Activated naive CD8-positive, alpha-beta T cell treated with anti-CD3 and anti-CD28 coated beads, Interleukin-2, amount 50 U/mL, for 24 hours (primary cell): ENCODE measurements at regions not wholly inside any gene's neighbourhood (a gene's known extent, or its start where the extent isn't known, plus 50 kb on each side); places are given as distances from the start of the nearest gene placed in this dataset.
A peak's percentile ranks its signal among the peaks of the same experiment; 100 is the strongest.
"Not testable (repeated sequence)": the region's sequence is repeated elsewhere in the genome, so short reads cannot be mapped to it uniquely, and the experiment has no call there.

Experiments
- ATAC-seq: fragments of 150-1000 bp; cut with Tn5 transposase; one replicate; pipeline ENCODE4 v1.10.0; 2021
- DNase-seq: peaks from one replicate; pipeline ENCODE4 v3.0.0; 2021
- H3K27ac Mint-ChIP-seq: one replicate; pipeline ENCODE4 v1.8.0; 2021; ENCODE audit warnings: mild to moderate bottlenecking, mixed read lengths
- H3K27me3 Mint-ChIP-seq: one replicate; pipeline ENCODE4 v1.8.0; 2021; ENCODE audit warnings: mixed read lengths
- H3K36me3 Mint-ChIP-seq: one replicate; pipeline ENCODE4 v1.8.0; 2021; ENCODE audit warnings: low read depth, mixed read lengths
- H3K4me1 Mint-ChIP-seq: one replicate; pipeline ENCODE4 v1.8.0; 2021; ENCODE audit warnings: mixed read lengths
- H3K4me3 Mint-ChIP-seq: one replicate; pipeline ENCODE4 v1.8.0; 2021; ENCODE audit warnings: mild to moderate bottlenecking, moderate library complexity, mixed read lengths
- H3K9me3 Mint-ChIP-seq: one replicate; pipeline ENCODE4 v1.8.0; 2021; ENCODE audit warnings: mixed read lengths

GRCh38 chr1:761791-762190 is 75.3 kb upstream of the OR4F16 start:
- H3K27ac Mint-ChIP-seq, H3K4me1 Mint-ChIP-seq, H3K36me3 Mint-ChIP-seq, ATAC-seq, H3K9me3 Mint-ChIP-seq, H3K27me3 Mint-ChIP-seq, H3K4me3 Mint-ChIP-seq, DNase-seq: not testable (repeated sequence)

- H3K4me1 Mint-ChIP-seq, H3K27me3 Mint-ChIP-seq, H3K36me3 Mint-ChIP-seq, H3K4me3 Mint-ChIP-seq, H3K27ac Mint-ChIP-seq, DNase-seq, H3K9me3 Mint-ChIP-seq, ATAC-seq: not testable (repeated sequence)
These were observed 85.0 kb upstream of the OR4F16 start for GRCh38 chr1:771449-771848.

- H3K4me1 Mint-ChIP-seq, ATAC-seq, H3K27me3 Mint-ChIP-seq, H3K9me3 Mint-ChIP-seq, DNase-seq, H3K27ac Mint-ChIP-seq, H3K36me3 Mint-ChIP-seq: not testable (repeated sequence)
- peak overlapping the region; percentile 96 for H3K4me3 Mint-ChIP-seq
These were observed 91.2 kb upstream of the OR4F16 start for GRCh38 chr1:777480-778180.

GRCh38 chr1:778451-779278 is 92.2 kb upstream of the OR4F16 start:
- H3K36me3 Mint-ChIP-seq, H3K4me1 Mint-ChIP-seq, H3K27me3 Mint-ChIP-seq, H3K9me3 Mint-ChIP-seq: not testable (repeated sequence)
- peak; percentile 97 for DNase-seq
- H3K4me3 Mint-ChIP-seq: peak overlapping the region; percentile 96
- ATAC-seq: peak; percentile 99
- H3K27ac Mint-ChIP-seq: peak overlapping the region; percentile 98

- H3K9me3 Mint-ChIP-seq, H3K4me1 Mint-ChIP-seq, ATAC-seq, DNase-seq, H3K27me3 Mint-ChIP-seq: not testable (repeated sequence)
- peak overlapping the region; percentile 98 for H3K27ac Mint-ChIP-seq
- H3K36me3 Mint-ChIP-seq: peaks cover 10% of the 10 kb centered on the region
- H3K4me3 Mint-ChIP-seq: peak overlapping the region; percentile 96
These were observed 93.2 kb upstream of the OR4F16 start for GRCh38 chr1:779621-780020.

GRCh38 chr1:788835-789234 is 102.4 kb upstream of the OR4F16 start:
- DNase-seq (no peak), ATAC-seq (no peak)
- H3K36me3 Mint-ChIP-seq: peaks cover 8% of the 10 kb centered on the region
- no peaks in the 10 kb centered on the region for H3K4me1 Mint-ChIP-seq
- no peaks in the 10 kb centered on the region for H3K9me3 Mint-ChIP-seq
- no peak overlapping the region for H3K27ac Mint-ChIP-seq
- no peak overlapping the region for H3K4me3 Mint-ChIP-seq
- no peaks in the 10 kb centered on the region for H3K27me3 Mint-ChIP-seq

- not testable (repeated sequence) for H3K4me1 Mint-ChIP-seq, H3K9me3 Mint-ChIP-seq, ATAC-seq
These were observed 103.2 kb upstream of the OR4F16 start for GRCh38 chr1:789606-790005.

GRCh38 chr1:790388-790930 is 104.0 kb upstream of the OR4F16 start:
- H3K4me1 Mint-ChIP-seq, H3K27ac Mint-ChIP-seq, H3K27me3 Mint-ChIP-seq, H3K4me3 Mint-ChIP-seq, H3K9me3 Mint-ChIP-seq, H3K36me3 Mint-ChIP-seq, DNase-seq, ATAC-seq: not testable (repeated sequence)

More at GRCh38 chr1:789606-790005, 103.2 kb upstream of the OR4F16 start:
- not testable (repeated sequence) for H3K36me3 Mint-ChIP-seq, DNase-seq, H3K27me3 Mint-ChIP-seq, H3K27ac Mint-ChIP-seq, H3K4me3 Mint-ChIP-seq

GRCh38 chr1:794310-794709 is 107.9 kb upstream of the OR4F16 start:
- ATAC-seq, DNase-seq, H3K4me3 Mint-ChIP-seq, H3K27ac Mint-ChIP-seq, H3K27me3 Mint-ChIP-seq, H3K4me1 Mint-ChIP-seq, H3K9me3 Mint-ChIP-seq, H3K36me3 Mint-ChIP-seq: not testable (repeated sequence)

GRCh38 chr1:794918-795584 is 108.6 kb upstream of the OR4F16 start:
- H3K9me3 Mint-ChIP-seq, DNase-seq, H3K4me1 Mint-ChIP-seq, H3K4me3 Mint-ChIP-seq, H3K36me3 Mint-ChIP-seq, ATAC-seq, H3K27me3 Mint-ChIP-seq, H3K27ac Mint-ChIP-seq: not testable (repeated sequence)

- not testable (repeated sequence) for ATAC-seq, H3K36me3 Mint-ChIP-seq, H3K4me1 Mint-ChIP-seq, H3K27me3 Mint-ChIP-seq, DNase-seq, H3K27ac Mint-ChIP-seq, H3K9me3 Mint-ChIP-seq, H3K4me3 Mint-ChIP-seq
These were observed 111.2 kb upstream of the OR4F16 start for GRCh38 chr1:797649-798048.

GRCh38 chr1:800397-800796 is 113.9 kb upstream of the OR4F16 start:
- DNase-seq, H3K27me3 Mint-ChIP-seq, H3K36me3 Mint-ChIP-seq, H3K4me1 Mint-ChIP-seq, H3K27ac Mint-ChIP-seq, ATAC-seq, H3K4me3 Mint-ChIP-seq, H3K9me3 Mint-ChIP-seq: not testable (repeated sequence)

GRCh38 chr1:804378-805115 is 118.1 kb upstream of the OR4F16 start:
- DNase-seq, H3K27me3 Mint-ChIP-seq, H3K9me3 Mint-ChIP-seq, H3K4me3 Mint-ChIP-seq, H3K36me3 Mint-ChIP-seq, H3K4me1 Mint-ChIP-seq, H3K27ac Mint-ChIP-seq: not testable (repeated sequence)
- peak; percentile 45 for ATAC-seq

- not testable (repeated sequence) for DNase-seq, H3K9me3 Mint-ChIP-seq, H3K4me1 Mint-ChIP-seq, H3K27me3 Mint-ChIP-seq, H3K27ac Mint-ChIP-seq, H3K36me3 Mint-ChIP-seq, ATAC-seq, H3K4me3 Mint-ChIP-seq
These were observed 118.4 kb upstream of the SAMD11 start for GRCh38 chr1:805310-805709.
